ENCODE measurements at regions not wholly inside any gene's neighbourhood (a gene's known extent, or its start where the extent isn't known, plus 50 kb on each side); places are given as distances from the start of the nearest gene placed in this dataset.

- DNase-seq (ENCODE audit: low read depth, low spot score): no peak
Observed at GRCh38 chr1:62981434-62981833, 197.5 kb downstream of the ATG4C start.

- DNase-seq (ENCODE audit: low read depth, low spot score): no peak
Observed at GRCh38 chr1:62988867-62989266, 204.9 kb downstream of the ATG4C start.

- no peak for DNase-seq (ENCODE audit: low read depth, low spot score)
Observed at GRCh38 chr1:62989497-62989896, 205.6 kb downstream of the ATG4C start.

GRCh38 chr1:62991152-62991551 is 207.2 kb downstream of the ATG4C start:
- DNase-seq (ENCODE audit: low read depth, low spot score): no peak

DNA sequence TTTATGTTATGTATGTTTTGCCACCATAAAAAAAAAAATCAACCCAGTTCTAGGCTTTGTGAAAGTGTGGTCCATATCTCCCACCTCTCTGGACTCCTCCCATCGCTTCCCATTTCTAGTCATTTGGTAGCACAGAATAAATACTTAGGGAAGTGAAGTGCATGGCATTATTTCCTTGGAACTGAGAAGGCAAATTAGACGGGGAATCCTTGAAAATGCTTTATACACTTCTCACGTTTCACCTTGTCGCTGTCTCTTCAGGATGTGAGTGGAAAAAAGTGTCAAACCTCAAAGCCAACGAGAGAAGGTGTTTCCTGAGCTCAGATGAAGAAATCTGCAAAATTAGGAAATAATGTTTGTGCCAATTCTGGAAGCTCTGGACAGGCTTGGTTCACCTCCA is 209.9 kb downstream of the ATG4C start:
- no peak for DNase-seq (ENCODE audit: low read depth, low spot score)

GRCh38 chr1:62995173-62995572 is 211.2 kb downstream of the ATG4C start:
- no peak for DNase-seq (ENCODE audit: low read depth, low spot score)

GRCh38 chr1:62997884-62998283 is 214.0 kb downstream of the ATG4C start:
- no peak for DNase-seq (ENCODE audit: low read depth, low spot score)

DNA sequence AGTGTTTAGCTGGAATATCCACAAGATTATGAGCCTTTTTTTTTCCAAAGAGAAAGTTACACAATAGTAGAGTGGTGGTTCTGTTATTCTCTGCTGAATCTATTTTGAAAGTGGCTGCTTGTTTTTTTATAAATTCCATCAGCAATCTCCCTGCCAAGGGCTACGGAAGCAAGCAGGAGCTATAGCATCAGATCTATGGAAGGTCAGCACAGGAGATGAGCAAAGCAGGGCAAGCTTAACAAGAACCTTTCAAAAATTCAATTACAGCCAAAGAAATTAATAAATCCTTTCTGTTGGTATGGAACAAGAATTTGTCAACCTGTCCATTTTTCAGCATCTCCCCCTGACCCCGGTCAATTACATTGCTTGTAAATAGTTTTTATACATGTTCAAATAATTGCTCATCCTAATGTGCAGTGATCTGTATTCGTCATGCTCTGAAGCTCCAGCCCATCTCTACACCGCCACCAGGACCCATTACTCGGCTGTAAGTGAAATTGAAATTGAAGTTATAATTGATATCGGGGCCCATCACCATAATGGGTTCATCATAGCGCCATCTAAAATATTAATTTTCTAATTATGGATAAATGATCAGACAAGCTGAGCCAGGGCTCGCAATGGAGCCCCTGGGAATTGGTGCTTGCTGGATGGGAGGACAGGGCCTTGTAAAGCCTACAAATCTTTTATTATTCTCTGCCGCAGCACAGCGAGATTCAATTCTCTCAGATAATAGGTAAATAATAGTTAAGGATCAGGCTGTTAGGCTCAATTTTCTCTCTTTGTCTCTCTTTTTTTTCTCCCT is 215.1 kb downstream of the ATG4C start:
- no peak for DNase-seq (ENCODE audit: low read depth, low spot score)

DNA sequence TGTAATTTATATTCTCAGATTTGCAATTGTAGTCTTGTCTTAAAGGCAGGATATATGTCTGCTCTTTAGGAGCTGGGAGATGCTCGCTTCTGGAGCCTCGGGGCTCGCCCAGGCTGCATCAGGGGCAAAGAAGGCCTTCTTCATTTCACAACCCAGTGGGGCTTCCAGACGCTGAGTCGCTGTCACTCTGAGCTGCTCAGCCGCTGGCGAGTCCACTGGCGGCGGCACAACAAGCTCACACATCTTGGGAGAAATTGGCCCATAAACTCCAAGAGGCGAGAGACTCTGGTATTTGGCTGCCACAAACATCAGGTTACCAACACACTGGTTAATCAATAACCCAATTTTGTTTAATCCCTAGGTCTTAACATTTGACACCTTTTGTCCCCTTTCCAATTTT is 216.6 kb downstream of the ATG4C start:
- no peak for DNase-seq (ENCODE audit: low read depth, low spot score)

DNA sequence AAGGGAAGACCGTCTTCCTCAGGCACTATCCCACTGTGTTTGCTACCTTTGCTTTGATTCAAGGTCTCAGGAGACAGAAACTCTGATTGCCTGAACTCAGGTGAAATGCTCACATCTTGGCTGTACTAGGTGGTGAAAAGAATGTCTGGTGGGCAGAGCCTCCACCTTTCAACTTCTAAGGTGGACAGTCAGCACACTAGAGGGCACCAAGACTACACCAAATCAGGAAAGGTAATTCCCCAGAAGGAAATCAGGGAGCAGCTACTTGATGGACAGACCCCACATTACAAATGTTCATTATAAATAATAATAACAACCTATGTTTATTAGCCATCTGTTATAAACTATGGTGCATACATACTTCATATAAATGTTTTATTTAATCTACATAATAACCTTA is 220.9 kb downstream of the ATG4C start:
- DNase-seq (ENCODE audit: low read depth, low spot score): no peak

GRCh38 chr1:63005812-63006211 is 221.9 kb downstream of the ATG4C start:
- no peak for DNase-seq (ENCODE audit: low read depth, low spot score)

DNA sequence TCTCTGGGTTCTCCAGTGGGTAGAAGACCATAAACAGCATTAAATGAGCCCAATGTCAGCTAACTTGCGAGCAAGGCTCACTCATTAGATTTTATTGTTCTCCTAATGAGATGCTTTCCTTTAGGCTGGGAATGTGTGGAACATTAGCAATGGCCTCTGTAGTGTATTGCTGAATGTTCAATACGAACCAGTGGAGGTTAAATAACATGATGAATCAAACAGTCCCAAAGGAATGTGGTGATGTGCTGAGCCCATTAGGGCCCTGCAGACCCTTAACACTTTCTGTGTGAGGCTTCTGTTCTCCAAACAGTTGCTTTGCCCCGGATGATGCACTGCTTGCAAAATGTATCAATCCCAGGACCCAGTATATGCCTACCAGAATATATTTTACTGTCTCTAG is 225.5 kb downstream of the ATG4C start:
- no peak for DNase-seq (ENCODE audit: low read depth, low spot score)

- DNase-seq (ENCODE audit: low read depth, low spot score): peak; percentile 1
Observed at GRCh38 chr1:63010913-63011660, 227.2 kb downstream of the ATG4C start.

DNA sequence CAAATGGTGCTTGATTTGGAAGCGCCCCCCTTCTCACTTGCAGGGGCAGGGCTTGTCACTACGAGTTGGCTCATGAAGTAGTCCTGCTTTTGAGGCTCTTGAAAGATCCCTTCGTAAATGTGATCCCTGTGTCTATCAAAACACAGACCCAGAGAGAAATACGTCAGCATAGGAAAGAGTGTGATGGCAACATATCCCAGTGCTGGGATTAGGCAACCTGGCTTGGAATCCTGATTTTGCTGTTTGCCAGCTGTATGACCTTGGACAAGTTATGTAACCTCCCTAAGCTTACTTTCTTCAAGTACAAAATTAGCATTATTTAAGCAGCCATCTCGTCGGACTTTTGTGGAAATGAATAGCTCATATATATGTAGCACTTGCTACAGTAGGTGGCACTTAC is 228.4 kb downstream of the ATG4C start:
- DNase-seq (ENCODE audit: low read depth, low spot score): no peak

DNA sequence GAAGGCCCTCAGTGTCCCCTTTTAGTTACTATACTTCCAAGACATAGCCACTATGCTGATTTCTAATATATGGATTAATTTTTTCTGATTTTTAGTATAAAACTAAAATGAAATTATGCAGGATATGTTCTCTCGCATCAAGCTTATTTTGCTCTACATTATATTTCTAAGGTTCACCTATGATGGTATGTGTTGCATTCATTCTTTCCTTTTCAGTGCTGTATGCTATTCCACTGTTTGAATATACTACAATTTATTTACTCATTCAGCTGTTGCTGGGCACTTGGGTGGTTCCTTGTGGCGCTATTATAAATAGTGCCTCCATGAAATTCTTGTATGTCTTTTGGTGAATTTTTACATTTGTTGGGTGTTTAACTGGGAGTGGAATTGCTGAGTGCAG is 230.3 kb downstream of the ATG4C start:
- no peak for DNase-seq (ENCODE audit: low read depth, low spot score)

DNA sequence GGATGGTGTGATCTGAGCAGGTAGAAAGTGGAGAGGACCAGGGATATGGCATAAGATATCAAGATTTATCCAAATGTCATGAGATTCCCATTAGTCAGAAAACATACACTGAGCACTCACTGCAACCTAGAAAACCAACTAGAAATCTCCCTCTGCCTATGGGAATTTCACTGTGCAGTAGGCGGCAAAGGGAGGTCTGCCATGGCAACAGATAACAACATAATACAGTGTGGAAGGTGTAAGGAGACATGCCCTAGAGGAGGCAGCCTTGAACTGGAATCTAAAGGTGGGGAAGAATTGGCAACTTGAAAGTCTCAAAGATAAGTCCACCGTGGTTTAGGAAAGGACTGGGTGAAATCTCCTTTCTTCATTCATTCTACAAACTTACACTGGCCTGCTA is 238.4 kb downstream of the ATG4C start:
- no peak for DNase-seq (ENCODE audit: low read depth, low spot score)

DNA sequence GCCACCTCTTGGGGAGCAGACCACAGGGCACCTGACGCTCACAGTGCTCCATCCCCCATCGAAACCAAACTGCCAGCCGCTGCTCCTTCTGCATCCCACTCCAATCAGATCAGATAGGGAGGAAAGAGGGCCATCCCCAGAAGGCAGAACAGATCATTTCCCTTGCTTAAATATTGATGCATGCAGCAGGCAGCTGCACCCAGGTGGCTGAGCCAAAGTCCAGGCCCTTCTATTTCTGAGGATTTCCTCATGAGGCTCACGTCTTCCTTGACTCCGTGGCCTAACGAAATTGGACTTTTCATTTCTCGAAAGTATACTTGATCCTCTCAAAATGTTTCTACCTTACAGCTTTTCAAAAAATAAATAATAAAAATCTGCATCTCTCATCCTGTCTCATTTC is 239.2 kb downstream of the ATG4C start:
- DNase-seq (ENCODE audit: low read depth, low spot score): no peak

- no peak for DNase-seq (ENCODE audit: low read depth, low spot score)
Observed at GRCh38 chr1:63023637-63024036, 239.7 kb downstream of the ATG4C start.

DNA sequence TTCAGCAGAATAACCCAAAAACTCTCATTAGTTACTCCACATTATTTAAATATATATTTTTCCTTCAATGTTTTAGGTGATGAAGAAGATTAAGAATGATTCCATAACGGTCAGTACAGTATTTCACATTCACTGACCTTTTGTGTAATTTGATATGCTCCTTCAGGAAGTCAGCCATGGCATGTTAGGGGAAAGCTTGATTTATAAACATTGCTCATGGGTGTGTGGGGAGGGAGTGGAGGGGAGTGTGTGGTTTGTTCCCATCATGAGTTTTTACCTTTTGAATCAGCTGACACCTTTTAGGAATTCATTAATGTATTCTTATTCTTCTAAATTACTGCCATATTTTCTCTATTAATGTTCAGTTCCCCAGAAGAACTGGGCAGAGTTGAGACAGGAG is 240.2 kb downstream of the ATG4C start:
- DNase-seq (ENCODE audit: low read depth, low spot score): no peak

- DNase-seq (ENCODE audit: low read depth, low spot score): no peak
Observed at GRCh38 chr1:63027176-63027575, 243.2 kb downstream of the ATG4C start.

DNA sequence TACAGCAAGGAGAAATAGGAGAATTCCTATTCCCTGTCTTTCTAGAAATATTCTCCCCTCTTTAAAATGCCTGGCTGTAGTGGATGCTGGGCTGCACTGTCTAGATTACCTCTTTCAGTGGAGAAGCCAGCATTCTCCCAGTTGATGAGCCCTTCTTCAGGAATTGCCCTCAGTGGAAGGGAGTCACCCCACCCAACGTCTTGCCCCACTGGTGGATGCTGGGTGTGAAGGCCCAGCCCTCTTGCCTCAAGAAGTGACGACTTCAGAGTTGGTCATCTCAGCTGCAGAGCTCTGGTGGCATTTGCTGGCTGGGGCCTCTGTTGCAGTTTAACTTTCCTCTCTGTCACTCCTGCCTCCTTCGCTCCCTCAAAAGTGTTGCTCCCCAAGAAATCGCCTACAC is 248.2 kb downstream of the ATG4C start:
- no peak for DNase-seq (ENCODE audit: low read depth, low spot score)

GRCh38 chr1:63033211-63033610 is 249.3 kb downstream of the ATG4C start:
- no peak for DNase-seq (ENCODE audit: low read depth, low spot score)

DNA sequence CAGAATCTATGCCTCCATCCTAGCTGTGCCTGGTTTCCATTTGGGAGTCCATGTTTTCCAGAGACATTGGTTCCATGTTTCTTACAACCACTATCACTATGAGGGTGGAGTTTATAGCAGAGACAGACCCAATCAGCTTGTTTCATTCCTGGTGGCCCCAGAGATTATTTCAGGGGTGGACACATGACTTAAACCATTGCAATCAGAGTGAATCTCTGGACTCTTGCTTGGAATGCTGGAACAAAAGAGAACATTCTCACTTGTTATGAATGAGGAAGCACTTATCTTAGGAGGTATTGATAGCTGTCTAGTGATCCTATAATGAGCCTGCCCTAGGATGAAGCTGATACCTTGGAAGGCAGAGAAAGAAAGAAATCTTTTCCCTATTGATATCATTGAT is 250.3 kb downstream of the ATG4C start:
- DNase-seq (ENCODE audit: low read depth, low spot score): no peak
